Liver (tissue), 8 donors: ENCODE measurements at regions not wholly inside any gene's neighbourhood (a gene's known extent, or its start where the extent isn't known, plus 50 kb on each side); places are given as distances from the start of the nearest gene placed in this dataset.

Experiments used
- DNase-seq: peaks from one replicate; pipeline ENCODE4 v3.0.0-alpha.2; 2017; ENCODE audit warnings: low spot score
- H3K27ac ChIP-seq, 2 donors: one replicate each; pipeline ENCODE4 v1.7.0; 2013; ENCODE audit warnings: inconsistent platforms in 2 of 2, low read length in 2 of 2, control low read depth in 1 of 2, low read depth in 1 of 2, mild to moderate bottlenecking in 1 of 2
- H3K27me3 ChIP-seq, 4 donors: one replicate each; pipeline versions ENCODE4 v1.6.1 to v1.7.0; 2013; ENCODE audit warnings: low read length in 3 of 4, inconsistent platforms in 1 of 4, mild to moderate bottlenecking in 1 of 4, moderate library complexity in 1 of 4; ENCODE audit not compliant: control insufficient read depth in 4 of 4, insufficient read depth in 4 of 4
- H3K36me3 ChIP-seq, 4 donors: one replicate each; pipeline versions ENCODE4 v1.6.1 to v1.7.0; 2013; ENCODE audit warnings: low read length in 3 of 4, mild to moderate bottlenecking in 3 of 4, low read depth in 1 of 4, moderate library complexity in 1 of 4; ENCODE audit not compliant: control insufficient read depth in 4 of 4, insufficient read depth in 3 of 4
- H3K4me1 ChIP-seq, 4 donors: one replicate each; pipeline versions ENCODE4 v1.6.1 to v1.7.0; 2013; ENCODE audit warnings: low read length in 3 of 4, mild to moderate bottlenecking in 3 of 4, moderate library complexity in 1 of 4; ENCODE audit not compliant: control insufficient read depth in 4 of 4, insufficient read depth in 4 of 4
- H3K4me3 ChIP-seq, 3 donors: one replicate each; pipeline versions ENCODE4 v1.6.1 to v1.7.0; 2013; ENCODE audit warnings: low read length in 3 of 3, control low read depth in 1 of 3, low read depth in 1 of 3, mild to moderate bottlenecking in 1 of 3
- H3K9ac ChIP-seq, 2 donors: one replicate each; pipeline ENCODE4 v1.7.0; 2013; ENCODE audit warnings: low read length in 2 of 2, mild to moderate bottlenecking in 2 of 2, moderate library complexity in 2 of 2, control low read depth in 1 of 2, low read depth in 1 of 2
- H3K9me3 ChIP-seq, 4 donors: one replicate each; pipeline versions ENCODE4 v1.6.1 to v1.7.0; 2013; ENCODE audit warnings: low read length in 3 of 4; ENCODE audit not compliant: control insufficient read depth in 4 of 4
- ATF3 ChIP-seq: IDR thresholded peaks from 2 replicates; pipeline ENCODE4 v1.6.1; 2016; ENCODE audit warnings: antibody characterized with exemption
- CTCF ChIP-seq: fragments of 150-350 bp; IDR thresholded peaks from 2 replicates; pipeline ENCODE4 v1.5.1; 2017; ENCODE audit warnings: improper control_type of control experiment, low read depth, low read length; ENCODE audit not compliant: missing input control
- EGR1 ChIP-seq, 2 donors: IDR thresholded peaks; 2 replicates each; pipeline ENCODE4 v1.6.1; 2016 to 2018; ENCODE audit warnings: antibody characterized with exemption in 2 of 2, low read depth in 2 of 2
- FOXA1 ChIP-seq: IDR thresholded peaks from 2 replicates; pipeline ENCODE4 v1.6.1; 2016; ENCODE audit warnings: antibody characterized with exemption
- FOXA2 ChIP-seq: IDR thresholded peaks from 2 replicates; pipeline ENCODE4 v1.6.1; 2016; ENCODE audit warnings: antibody characterized with exemption
- HNF4A ChIP-seq, 2 donors: conservative IDR thresholded peaks; 2 replicates each; pipeline ENCODE4 v1.6.1; 2016; ENCODE audit warnings: antibody characterized with exemption in 2 of 2, mild to moderate bottlenecking in 2 of 2
- HNF4G ChIP-seq: IDR thresholded peaks from 2 replicates; pipeline ENCODE4 v1.6.1; 2016; ENCODE audit warnings: antibody characterized with exemption
- JUND ChIP-seq, 2 donors: IDR thresholded peaks; 2 replicates each; pipeline ENCODE4 v1.6.1; 2016; ENCODE audit warnings: antibody characterized with exemption in 2 of 2
- NR2F2 ChIP-seq: IDR thresholded peaks from 2 replicates; pipeline ENCODE4 v1.6.1; 2016; ENCODE audit warnings: antibody characterized with exemption
- RAD21 ChIP-seq, 2 donors: IDR thresholded peaks; 2 replicates each; pipeline ENCODE4 v1.6.1; 2016; ENCODE audit warnings: antibody characterized with exemption in 2 of 2, mild to moderate bottlenecking in 2 of 2
- SP1 ChIP-seq: IDR thresholded peaks from 2 replicates; pipeline ENCODE4 v1.6.1; 2018; ENCODE audit warnings: antibody characterized with exemption, mild to moderate bottlenecking
- TAF1 ChIP-seq: conservative IDR thresholded peaks from 2 replicates; pipeline ENCODE4 v1.6.1; 2016; ENCODE audit warnings: antibody characterized with exemption, mild to moderate bottlenecking
- YY1 ChIP-seq: IDR thresholded peaks from 2 replicates; pipeline ENCODE4 v1.6.1; 2016; ENCODE audit warnings: antibody characterized with exemption, mild to moderate bottlenecking
- ZBTB33 ChIP-seq: IDR thresholded peaks from 2 replicates; pipeline ENCODE4 v1.6.1; 2016; ENCODE audit warnings: antibody characterized with exemption
- WGBS: extraction: QIAGEN DNeasy Blood & Tissue Kit; methylation state at CpG from one replicate; pipeline ENCODE4 v1.1.7; 2013; 5-methylcytosine and 5-hydroxymethylcytosine counted together
- TF ChIP-seq, protein P1 (sequence below): IDR thresholded peaks from 2 replicates; pipeline ENCODE4 v1.6.1; 2016; ENCODE audit warnings: antibody characterized with exemption, mild to moderate bottlenecking
- TF ChIP-seq, protein P2 (sequence below): IDR thresholded peaks from 2 replicates; pipeline ENCODE4 v1.6.1; 2016; ENCODE audit warnings: antibody characterized with exemption
- donor health status: healthy.
- donor health status: healthy.
- donor health status: healthy.
- donor health status: healthy.
- donor health status: healthy.

GRCh38 chr2:150282357-150282756 lies 205.1 kb downstream of the RND3 start:
- WGBS: 86% methylated on average over 4 of the region's 4 CpGs
- H3K27me3 ChIP-seq: no peaks in the 10 kb centered on the region
- no peak for DNase-seq
- H3K36me3 ChIP-seq: peaks cover 0 to 3% (median 0%) of the 10 kb centered on the region in 4 donors
- H3K27ac ChIP-seq: peak overlapping the region; percentile 32 to 68
- H3K4me3 ChIP-seq: no peak overlapping the region
- H3K9me3 ChIP-seq: no peaks in the 10 kb centered on the region
- TF ChIP-seq, protein P1, sequence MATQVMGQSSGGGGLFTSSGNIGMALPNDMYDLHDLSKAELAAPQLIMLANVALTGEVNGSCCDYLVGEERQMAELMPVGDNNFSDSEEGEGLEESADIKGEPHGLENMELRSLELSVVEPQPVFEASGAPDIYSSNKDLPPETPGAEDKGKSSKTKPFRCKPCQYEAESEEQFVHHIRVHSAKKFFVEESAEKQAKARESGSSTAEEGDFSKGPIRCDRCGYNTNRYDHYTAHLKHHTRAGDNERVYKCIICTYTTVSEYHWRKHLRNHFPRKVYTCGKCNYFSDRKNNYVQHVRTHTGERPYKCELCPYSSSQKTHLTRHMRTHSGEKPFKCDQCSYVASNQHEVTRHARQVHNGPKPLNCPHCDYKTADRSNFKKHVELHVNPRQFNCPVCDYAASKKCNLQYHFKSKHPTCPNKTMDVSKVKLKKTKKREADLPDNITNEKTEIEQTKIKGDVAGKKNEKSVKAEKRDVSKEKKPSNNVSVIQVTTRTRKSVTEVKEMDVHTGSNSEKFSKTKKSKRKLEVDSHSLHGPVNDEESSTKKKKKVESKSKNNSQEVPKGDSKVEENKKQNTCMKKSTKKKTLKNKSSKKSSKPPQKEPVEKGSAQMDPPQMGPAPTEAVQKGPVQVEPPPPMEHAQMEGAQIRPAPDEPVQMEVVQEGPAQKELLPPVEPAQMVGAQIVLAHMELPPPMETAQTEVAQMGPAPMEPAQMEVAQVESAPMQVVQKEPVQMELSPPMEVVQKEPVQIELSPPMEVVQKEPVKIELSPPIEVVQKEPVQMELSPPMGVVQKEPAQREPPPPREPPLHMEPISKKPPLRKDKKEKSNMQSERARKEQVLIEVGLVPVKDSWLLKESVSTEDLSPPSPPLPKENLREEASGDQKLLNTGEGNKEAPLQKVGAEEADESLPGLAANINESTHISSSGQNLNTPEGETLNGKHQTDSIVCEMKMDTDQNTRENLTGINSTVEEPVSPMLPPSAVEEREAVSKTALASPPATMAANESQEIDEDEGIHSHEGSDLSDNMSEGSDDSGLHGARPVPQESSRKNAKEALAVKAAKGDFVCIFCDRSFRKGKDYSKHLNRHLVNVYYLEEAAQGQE: no peak
- TF ChIP-seq EGR1 (IDR thresholded peaks at IDR 0.05; ENCODE audit: low read depth in 2 of 2) (no peak), HNF4G (no peak), RAD21 (IDR thresholded peaks at IDR 0.05) (no peak), SP1 (no peak), HNF4A (conservative IDR thresholded peaks at IDR 0.05) (no peak), ZBTB33 (no peak), ATF3 (no peak), JUND (IDR thresholded peaks at IDR 0.05) (no peak), TAF1 (no peak), NR2F2 (no peak), FOXA1 (no peak)
- TF ChIP-seq, protein P2, sequence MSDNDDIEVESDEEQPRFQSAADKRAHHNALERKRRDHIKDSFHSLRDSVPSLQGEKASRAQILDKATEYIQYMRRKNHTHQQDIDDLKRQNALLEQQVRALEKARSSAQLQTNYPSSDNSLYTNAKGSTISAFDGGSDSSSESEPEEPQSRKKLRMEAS: no peak
- peaks cover 4 to 14% (median 11%) of the 10 kb centered on the region in 4 donors for H3K4me1 ChIP-seq
- no peak overlapping the region for H3K9ac ChIP-seq

DNA sequence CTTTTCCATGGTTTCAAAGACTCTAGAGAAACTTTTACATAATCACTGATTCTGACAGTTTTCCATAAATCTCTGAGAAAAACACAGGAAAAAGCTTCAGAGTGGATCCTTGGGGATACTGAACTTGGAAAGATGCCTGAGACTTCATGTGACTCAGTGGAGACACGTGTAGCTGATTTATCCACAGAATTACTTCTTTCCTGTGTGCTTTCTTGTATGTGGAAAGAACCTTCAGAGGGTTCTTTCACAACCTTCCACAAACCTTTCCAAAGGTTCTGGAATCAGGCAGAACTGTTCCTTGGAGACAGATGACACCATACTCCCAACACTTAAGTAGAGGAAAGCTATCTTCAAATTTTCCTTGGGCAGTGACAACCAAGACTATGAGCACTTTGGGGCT lies 207.2 kb downstream of the RND3 start:
- TF ChIP-seq SP1 (no peak), HNF4A (conservative IDR thresholded peaks at IDR 0.05) (no peak), EGR1 (IDR thresholded peaks at IDR 0.05; ENCODE audit: low read depth in 2 of 2) (no peak), RAD21 (IDR thresholded peaks at IDR 0.05) (no peak), YY1 (no peak), FOXA2 (no peak), CTCF (no peak), JUND (IDR thresholded peaks at IDR 0.05) (no peak), FOXA1 (no peak), ZBTB33 (no peak), HNF4G (no peak), ATF3 (no peak), NR2F2 (no peak)
- TF ChIP-seq, protein P1: no peak
- TF ChIP-seq, protein P2: no peak
- Histone ChIP-seq H3K4me3 (no peak overlapping the region), H3K9me3 (peaks cover 0 to 3% (median under 1%) of the 10 kb centered on the region in 4 donors), H3K36me3 (peaks cover 0 to 3% (median 0%) of the 10 kb centered on the region in 4 donors), H3K4me1 (peaks cover 4 to 14% (median 11%) of the 10 kb centered on the region in 4 donors), H3K27ac (no peak overlapping the region), H3K27me3 (no peaks in the 10 kb centered on the region), H3K9ac (no peak overlapping the region)
- DNase-seq: no peak
- 64% methylated on average over 1 of the region's 1 CpG for WGBS
